ENCODE measurements at regions not wholly inside any gene's neighbourhood (a gene's known extent, or its start where the extent isn't known, plus 50 kb on each side); places are given as distances from the start of the nearest gene placed in this dataset.
"Not testable (repeated sequence)": the region's sequence is repeated elsewhere in the genome, so short reads cannot be mapped to it uniquely, and the experiment has no call there.

GRCh38 chr4:72875138-72875537 is 194.4 kb downstream of the COX18 start:
- FAIRE-seq: no peak

- FAIRE-seq: no peak
Measured at GRCh38 chr4:72864898-72865297, 204.6 kb downstream of the COX18 start.

- FAIRE-seq: not testable (repeated sequence)
Measured at GRCh38 chr4:72864277-72864676, 205.2 kb downstream of the COX18 start.

GRCh38 chr4:72860766-72861165 is 208.8 kb downstream of the COX18 start:
- FAIRE-seq: no peak

- no peak for FAIRE-seq
Measured at GRCh38 chr4:72858328-72858727, 211.2 kb downstream of the COX18 start.

- FAIRE-seq: no peak
Measured at GRCh38 chr4:72857787-72858186, 211.7 kb downstream of the COX18 start.

GRCh38 chr4:72857216-72857615 is 212.3 kb downstream of the COX18 start:
- FAIRE-seq: no peak

GRCh38 chr4:72846280-72847111 is 223.0 kb downstream of the COX18 start:
- no peak for FAIRE-seq

GRCh38 chr4:72843466-72843865 is 226.1 kb downstream of the COX18 start:
- FAIRE-seq: no peak

GRCh38 chr4:72842323-72842722 is 227.2 kb downstream of the COX18 start:
- FAIRE-seq: no peak

GRCh38 chr4:72840166-72840565 is 229.3 kb downstream of the COX18 start:
- not testable (repeated sequence) for FAIRE-seq

- FAIRE-seq: no peak
Measured at GRCh38 chr4:72828864-72829263, 240.7 kb downstream of the COX18 start.

GRCh38 chr4:72827968-72828367 is 241.5 kb downstream of the COX18 start:
- no peak for FAIRE-seq

- no peak for FAIRE-seq
Measured at GRCh38 chr4:72820107-72820506, 249.4 kb downstream of the COX18 start.

- no peak for FAIRE-seq
Measured at GRCh38 chr4:72817012-72817411, 248.0 kb upstream of the ADAMTS3 start.

GRCh38 chr4:72814241-72814640 is 245.2 kb upstream of the ADAMTS3 start:
- no peak for FAIRE-seq

GRCh38 chr4:72809208-72809607 is 240.2 kb upstream of the ADAMTS3 start:
- no peak for FAIRE-seq

- FAIRE-seq: no peak
Measured at GRCh38 chr4:72805284-72805683, 236.3 kb upstream of the ADAMTS3 start.

GRCh38 chr4:72797486-72797885 is 228.5 kb upstream of the ADAMTS3 start:
- FAIRE-seq: no peak

GRCh38 chr4:72791054-72791453 is 222.0 kb upstream of the ADAMTS3 start:
- FAIRE-seq: no peak

- FAIRE-seq: no peak
Measured at GRCh38 chr4:72786401-72786990, 217.5 kb upstream of the ADAMTS3 start.

- FAIRE-seq: no peak
Measured at GRCh38 chr4:72779241-72779640, 210.2 kb upstream of the ADAMTS3 start.

GRCh38 chr4:72777436-72777835 is 208.4 kb upstream of the ADAMTS3 start:
- FAIRE-seq: no peak

- no peak for FAIRE-seq
Measured at GRCh38 chr4:72770708-72771107, 201.7 kb upstream of the ADAMTS3 start.

- FAIRE-seq: no peak
Measured at GRCh38 chr4:72768364-72768763, 199.3 kb upstream of the ADAMTS3 start.
